SK-N-SH (cell line): ENCODE measurements at regions not wholly inside any gene's neighbourhood (a gene's known extent, or its start where the extent isn't known, plus 50 kb on each side); places are given as distances from the start of the nearest gene placed in this dataset.

ENCODE experiments used
- EZH2phosphoT487 ChIP-seq: fragments of 200-600 bp; sonication (generic); IDR thresholded peaks from 2 replicates; pipeline ENCODE4 v1.6.1; 2017; ENCODE audit warnings: low read depth, mixed run types, mild to moderate bottlenecking, antibody characterized with exemption, moderate library complexity, borderline replicate concordance
- RFX5 ChIP-seq: IDR thresholded peaks from 2 replicates; pipeline ENCODE4 v1.6.1; 2012; ENCODE audit warnings: mild to moderate bottlenecking, improper control_type of control experiment, low read length
- RXRA ChIP-seq: IDR thresholded peaks from 2 replicates; pipeline ENCODE4 v1.4.0; 2012; ENCODE audit warnings: low read depth, mild to moderate bottlenecking, borderline replicate concordance
- TF ChIP-seq, protein P1 (sequence below): fragments of 200-600 bp; sonication (generic); IDR thresholded peaks from 2 replicates; pipeline ENCODE4 v1.6.1; 2017; ENCODE audit warnings: antibody characterized with exemption, mild to moderate bottlenecking, moderate library complexity

DNA sequence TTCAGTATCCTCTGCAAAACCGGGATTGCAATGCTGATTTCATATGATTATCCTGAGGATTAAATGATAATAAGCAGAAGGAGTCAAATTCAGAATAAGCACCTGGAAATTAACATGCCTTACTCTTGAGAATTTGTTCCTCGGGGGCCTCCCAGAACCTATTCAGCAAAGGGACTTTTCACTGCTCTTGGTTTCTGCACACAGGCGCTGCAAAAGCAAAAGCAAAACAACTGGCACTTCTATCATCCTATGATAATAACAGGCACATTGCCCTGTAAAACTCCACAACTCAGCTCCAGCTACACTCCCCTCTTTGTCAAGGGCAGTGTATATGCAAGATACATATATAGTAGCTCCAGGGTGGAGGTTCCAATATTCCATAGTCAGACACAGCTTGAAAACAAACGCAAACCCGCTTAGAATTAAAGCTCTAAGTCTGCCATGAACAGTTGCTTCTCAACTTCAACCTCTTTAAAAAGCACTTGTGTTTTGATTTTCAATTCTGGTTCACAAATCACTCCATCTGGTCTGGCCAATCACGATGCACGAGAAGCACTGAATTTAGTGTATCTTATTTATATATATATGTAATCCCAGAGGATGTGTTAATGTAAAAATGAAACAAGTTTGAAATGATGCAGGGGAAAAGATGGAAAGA is 119.9 kb upstream of the PTER start:
- TF ChIP-seq, protein P1, sequence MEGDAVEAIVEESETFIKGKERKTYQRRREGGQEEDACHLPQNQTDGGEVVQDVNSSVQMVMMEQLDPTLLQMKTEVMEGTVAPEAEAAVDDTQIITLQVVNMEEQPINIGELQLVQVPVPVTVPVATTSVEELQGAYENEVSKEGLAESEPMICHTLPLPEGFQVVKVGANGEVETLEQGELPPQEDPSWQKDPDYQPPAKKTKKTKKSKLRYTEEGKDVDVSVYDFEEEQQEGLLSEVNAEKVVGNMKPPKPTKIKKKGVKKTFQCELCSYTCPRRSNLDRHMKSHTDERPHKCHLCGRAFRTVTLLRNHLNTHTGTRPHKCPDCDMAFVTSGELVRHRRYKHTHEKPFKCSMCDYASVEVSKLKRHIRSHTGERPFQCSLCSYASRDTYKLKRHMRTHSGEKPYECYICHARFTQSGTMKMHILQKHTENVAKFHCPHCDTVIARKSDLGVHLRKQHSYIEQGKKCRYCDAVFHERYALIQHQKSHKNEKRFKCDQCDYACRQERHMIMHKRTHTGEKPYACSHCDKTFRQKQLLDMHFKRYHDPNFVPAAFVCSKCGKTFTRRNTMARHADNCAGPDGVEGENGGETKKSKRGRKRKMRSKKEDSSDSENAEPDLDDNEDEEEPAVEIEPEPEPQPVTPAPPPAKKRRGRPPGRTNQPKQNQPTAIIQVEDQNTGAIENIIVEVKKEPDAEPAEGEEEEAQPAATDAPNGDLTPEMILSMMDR, result no peak
- TF ChIP-seq RFX5 (no peak), EZH2phosphoT487 (no peak), RXRA (no peak)
